ENCODE measurements at regions not wholly inside any gene's neighbourhood (a gene's known extent, or its start where the extent isn't known, plus 50 kb on each side); places are given as distances from the start of the nearest gene placed in this dataset.

DNA sequence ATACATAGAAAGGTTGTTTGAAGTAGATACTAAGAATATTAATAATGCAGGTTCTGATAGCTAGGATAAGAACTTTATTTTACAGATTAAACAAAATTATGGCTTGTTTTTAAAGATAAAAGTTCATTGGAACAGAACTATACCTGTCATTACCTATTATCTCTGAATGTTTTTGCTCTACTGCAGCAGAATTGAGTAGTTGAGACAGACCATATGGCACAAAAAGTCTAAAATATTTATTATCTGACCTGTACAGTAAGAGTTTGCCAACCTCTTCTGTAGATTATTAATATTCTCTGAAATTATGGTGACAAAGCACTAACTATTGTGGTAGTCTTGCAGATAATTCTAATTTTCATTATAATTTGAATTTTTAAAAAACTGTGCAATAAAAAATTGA is 829.1 kb upstream of the MGAT4C start:
- TF ChIP-seq NFRKB (IDR thresholded peaks at IDR 0.05) (no peak), ELF4 (IDR thresholded peaks at IDR 0.05) (no peak), BHLHE40 (IDR thresholded peaks at IDR 0.05; ENCODE audit: borderline replicate concordance) (no peak), FOXK2 (IDR thresholded peaks at IDR 0.05) (no peak), FOXM1 (IDR thresholded peaks at IDR 0.05; ENCODE audit: borderline replicate concordance) (no peak), CTBP1 (IDR thresholded peaks at IDR 0.05; ENCODE audit: borderline replicate concordance) (no peak), SUZ12 (IDR thresholded peaks at IDR 0.05) (no peak)

All from HEK293T (cell line).